ENCODE measurements at regions not wholly inside any gene's neighbourhood (a gene's known extent, or its start where the extent isn't known, plus 50 kb on each side); places are given as distances from the start of the nearest gene placed in this dataset.

DNA sequence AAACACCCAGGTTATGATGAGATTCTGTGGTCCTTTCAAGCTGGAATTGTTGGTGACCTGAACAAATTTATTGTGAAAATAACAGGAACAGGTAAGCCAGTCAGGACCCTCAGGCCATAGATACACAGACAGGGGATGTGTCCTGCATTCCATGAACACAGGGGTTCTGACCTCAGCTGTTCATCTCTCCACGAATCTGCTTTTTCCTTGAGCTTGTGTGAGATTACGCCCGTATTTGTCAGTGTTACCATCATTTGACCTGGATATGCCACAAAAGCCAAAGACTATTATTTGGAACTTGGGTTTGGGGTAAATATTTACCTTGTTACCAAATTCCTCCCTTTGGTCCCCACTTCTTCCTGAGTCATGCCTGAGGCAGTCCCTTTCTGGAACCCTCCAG is 288.9 kb downstream of the PREX1 start:
- TF ChIP-seq, protein P1, sequence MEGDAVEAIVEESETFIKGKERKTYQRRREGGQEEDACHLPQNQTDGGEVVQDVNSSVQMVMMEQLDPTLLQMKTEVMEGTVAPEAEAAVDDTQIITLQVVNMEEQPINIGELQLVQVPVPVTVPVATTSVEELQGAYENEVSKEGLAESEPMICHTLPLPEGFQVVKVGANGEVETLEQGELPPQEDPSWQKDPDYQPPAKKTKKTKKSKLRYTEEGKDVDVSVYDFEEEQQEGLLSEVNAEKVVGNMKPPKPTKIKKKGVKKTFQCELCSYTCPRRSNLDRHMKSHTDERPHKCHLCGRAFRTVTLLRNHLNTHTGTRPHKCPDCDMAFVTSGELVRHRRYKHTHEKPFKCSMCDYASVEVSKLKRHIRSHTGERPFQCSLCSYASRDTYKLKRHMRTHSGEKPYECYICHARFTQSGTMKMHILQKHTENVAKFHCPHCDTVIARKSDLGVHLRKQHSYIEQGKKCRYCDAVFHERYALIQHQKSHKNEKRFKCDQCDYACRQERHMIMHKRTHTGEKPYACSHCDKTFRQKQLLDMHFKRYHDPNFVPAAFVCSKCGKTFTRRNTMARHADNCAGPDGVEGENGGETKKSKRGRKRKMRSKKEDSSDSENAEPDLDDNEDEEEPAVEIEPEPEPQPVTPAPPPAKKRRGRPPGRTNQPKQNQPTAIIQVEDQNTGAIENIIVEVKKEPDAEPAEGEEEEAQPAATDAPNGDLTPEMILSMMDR (IDR thresholded peaks at IDR 0.05): no peak
- TF ChIP-seq POLR2AphosphoS5 (IDR thresholded peaks at IDR 0.05; ENCODE audit: insufficient read depth in 1 of 2, low read depth in 1 of 2) (no peak), POLR2A (IDR thresholded peaks at IDR 0.05) (no peak)
